Mesothelial cell of epicardium (in vitro differentiated cells): ENCODE measurements at regions not wholly inside any gene's neighbourhood (a gene's known extent, or its start where the extent isn't known, plus 50 kb on each side); places are given as distances from the start of the nearest gene placed in this dataset.

Experiments used
- DNase-seq, 2 experiments: peaks; one replicate each; pipeline ENCODE4 v3.0.0; 2021; ENCODE audit warnings: low spot score in 2 of 2; ENCODE audit not compliant: unreplicated experiment in 2 of 2
- H3K27ac Mint-ChIP-seq: 2 replicates; pipeline ENCODE4 v1.8.0; 2021; ENCODE audit warnings: mixed read lengths
- H3K27me3 Mint-ChIP-seq: 2 replicates; pipeline ENCODE4 v1.8.0; 2021; ENCODE audit warnings: low read depth, mixed read lengths
- H3K36me3 Mint-ChIP-seq: 2 replicates; pipeline ENCODE4 v1.8.0; 2021; ENCODE audit warnings: mixed read lengths
- H3K4me1 Mint-ChIP-seq: 2 replicates; pipeline ENCODE4 v1.8.0; 2021; ENCODE audit warnings: mixed read lengths
- H3K4me3 Mint-ChIP-seq: 2 replicates; pipeline ENCODE4 v1.8.0; 2021; ENCODE audit warnings: mild to moderate bottlenecking, moderate library complexity, mixed read lengths
- H3K9me3 Mint-ChIP-seq: 2 replicates; pipeline ENCODE4 v1.8.0; 2021; ENCODE audit warnings: mixed read lengths
- TF ChIP-seq, protein P1 (sequence below): fragments of 200-600 bp; sonication (generic); IDR thresholded peaks from one replicate; pipeline ENCODE4 v1.5.0; 2021; ENCODE audit warnings: antibody characterized with exemption; ENCODE audit not compliant: unreplicated experiment

GRCh38 chr4:104682311-104682710 lies 187.6 kb upstream of the CXXC4 start:
- Mint-ChIP-seq H3K27ac (no peak overlapping the region), H3K4me3 (no peak overlapping the region), H3K4me1 (peaks cover 4% of the 10 kb centered on the region), H3K36me3 (no peaks in the 10 kb centered on the region), H3K9me3 (peaks cover 18% of the 10 kb centered on the region), H3K27me3 (no peaks in the 10 kb centered on the region)
- TF ChIP-seq, protein P1, sequence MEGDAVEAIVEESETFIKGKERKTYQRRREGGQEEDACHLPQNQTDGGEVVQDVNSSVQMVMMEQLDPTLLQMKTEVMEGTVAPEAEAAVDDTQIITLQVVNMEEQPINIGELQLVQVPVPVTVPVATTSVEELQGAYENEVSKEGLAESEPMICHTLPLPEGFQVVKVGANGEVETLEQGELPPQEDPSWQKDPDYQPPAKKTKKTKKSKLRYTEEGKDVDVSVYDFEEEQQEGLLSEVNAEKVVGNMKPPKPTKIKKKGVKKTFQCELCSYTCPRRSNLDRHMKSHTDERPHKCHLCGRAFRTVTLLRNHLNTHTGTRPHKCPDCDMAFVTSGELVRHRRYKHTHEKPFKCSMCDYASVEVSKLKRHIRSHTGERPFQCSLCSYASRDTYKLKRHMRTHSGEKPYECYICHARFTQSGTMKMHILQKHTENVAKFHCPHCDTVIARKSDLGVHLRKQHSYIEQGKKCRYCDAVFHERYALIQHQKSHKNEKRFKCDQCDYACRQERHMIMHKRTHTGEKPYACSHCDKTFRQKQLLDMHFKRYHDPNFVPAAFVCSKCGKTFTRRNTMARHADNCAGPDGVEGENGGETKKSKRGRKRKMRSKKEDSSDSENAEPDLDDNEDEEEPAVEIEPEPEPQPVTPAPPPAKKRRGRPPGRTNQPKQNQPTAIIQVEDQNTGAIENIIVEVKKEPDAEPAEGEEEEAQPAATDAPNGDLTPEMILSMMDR, result no peak
- DNase-seq, result no peak

- H3K36me3 Mint-ChIP-seq, result no peaks in the 10 kb centered on the region
- no peak overlapping the region for H3K27ac Mint-ChIP-seq
- no peaks in the 10 kb centered on the region for H3K27me3 Mint-ChIP-seq
- no peak for DNase-seq
- no peak overlapping the region for H3K4me3 Mint-ChIP-seq
- peaks cover 4% of the 10 kb centered on the region for H3K4me1 Mint-ChIP-seq
- H3K9me3 Mint-ChIP-seq, result peaks cover 3% of the 10 kb centered on the region
- TF ChIP-seq, protein P1, result no peak
Measured at GRCh38 chr4:104693601-104694201, 199.0 kb upstream of the CXXC4 start.

- TF ChIP-seq, protein P1, result no peak
- H3K4me3 Mint-ChIP-seq, result no peak overlapping the region
- H3K9me3 Mint-ChIP-seq, result no peaks in the 10 kb centered on the region
- no peak overlapping the region for H3K27ac Mint-ChIP-seq
- peaks cover 17% of the 10 kb centered on the region for H3K27me3 Mint-ChIP-seq
- no peaks in the 10 kb centered on the region for H3K36me3 Mint-ChIP-seq
- no peak for DNase-seq
- no peaks in the 10 kb centered on the region for H3K4me1 Mint-ChIP-seq
Measured at GRCh38 chr4:104716584-104716983, 221.9 kb upstream of the CXXC4 start.

DNA sequence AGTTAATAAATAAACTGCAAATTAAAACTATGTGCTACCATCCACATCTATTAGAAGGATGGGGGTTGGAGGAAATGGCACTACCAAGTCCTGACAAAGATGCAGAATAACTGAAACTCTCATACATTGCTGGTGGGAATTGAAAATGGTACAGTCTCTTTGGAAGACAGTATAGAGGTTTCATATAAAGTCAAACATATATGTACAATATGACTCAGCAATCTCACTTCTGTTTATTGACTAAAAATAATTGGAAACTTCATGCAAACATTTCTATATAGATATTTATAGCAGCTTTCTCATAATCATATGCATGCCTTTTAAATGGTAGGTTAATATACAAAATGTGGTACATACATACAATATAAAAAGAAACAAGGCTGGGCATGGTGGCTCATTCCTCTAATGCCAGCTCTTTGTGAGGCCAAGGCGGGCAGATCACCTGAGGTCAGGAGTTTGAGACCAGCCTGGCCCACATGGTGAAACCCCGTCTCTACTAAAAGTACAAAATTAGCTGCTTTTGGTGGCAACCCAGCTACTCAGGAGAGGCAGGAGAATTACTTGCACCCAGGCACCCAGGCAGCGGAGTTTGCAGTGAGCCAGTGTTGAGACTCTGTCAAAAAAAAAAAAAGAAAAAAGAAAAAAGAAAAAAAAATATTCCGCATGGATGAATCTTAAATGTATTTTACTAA lies 225.0 kb upstream of the CXXC4 start:
- H3K27ac Mint-ChIP-seq, result no peak overlapping the region
- no peaks in the 10 kb centered on the region for H3K9me3 Mint-ChIP-seq
- no peak overlapping the region for H3K4me3 Mint-ChIP-seq
- H3K36me3 Mint-ChIP-seq, result no peaks in the 10 kb centered on the region
- TF ChIP-seq, protein P1, result no peak
- peaks cover 2% of the 10 kb centered on the region for H3K4me1 Mint-ChIP-seq
- peaks cover 14% of the 10 kb centered on the region for H3K27me3 Mint-ChIP-seq
- DNase-seq, result no peak

DNA sequence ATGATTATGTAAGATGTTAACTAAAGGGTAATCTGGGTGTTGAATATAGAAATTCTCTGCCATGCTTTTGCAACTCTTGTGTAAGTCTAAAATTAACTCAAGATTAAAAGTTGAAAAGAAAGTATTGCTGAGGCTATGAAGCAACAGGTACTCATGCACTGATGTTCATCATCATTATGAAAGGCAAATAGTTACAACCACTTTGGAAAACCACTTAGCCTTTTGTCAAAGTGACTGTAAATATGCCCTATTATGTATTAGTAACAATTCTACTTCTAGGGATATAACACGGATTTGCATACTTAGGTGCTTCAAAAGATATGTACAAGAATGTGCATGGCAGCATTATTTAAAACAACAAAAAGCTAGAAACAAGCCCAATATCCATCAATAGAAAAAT lies 227.8 kb upstream of the CXXC4 start:
- Mint-ChIP-seq H3K4me3 (no peak overlapping the region), H3K27ac (no peak overlapping the region), H3K9me3 (no peaks in the 10 kb centered on the region), H3K4me1 (peaks cover 2% of the 10 kb centered on the region), H3K27me3 (peaks cover 16% of the 10 kb centered on the region), H3K36me3 (no peaks in the 10 kb centered on the region)
- DNase-seq, result no peak
- TF ChIP-seq, protein P1, result no peak
